Endodermal cell (in vitro differentiated cells): ENCODE measurements at regions not wholly inside any gene's neighbourhood (a gene's known extent, or its start where the extent isn't known, plus 50 kb on each side); places are given as distances from the start of the nearest gene placed in this dataset.

Experiments
- DNase-seq: peaks from one replicate; pipeline ENCODE4 v3.0.0-alpha.2; 2017
- H3K27ac ChIP-seq: 2 replicates; pipeline ENCODE4 v1.5.1; 2013; ENCODE audit warnings: mild to moderate bottlenecking, low read depth, low read length, moderate library complexity
- H3K27me3 ChIP-seq: 2 replicates; pipeline ENCODE4 v1.6.1; 2013; ENCODE audit warnings: mild to moderate bottlenecking, low read length, moderate library complexity; ENCODE audit not compliant: insufficient read depth, control insufficient read depth, poor library complexity, severe bottlenecking
- H3K36me3 ChIP-seq: 2 replicates; pipeline ENCODE4 v1.7.0; 2013; ENCODE audit warnings: mild to moderate bottlenecking, low read length, moderate library complexity; ENCODE audit not compliant: control insufficient read depth, insufficient read depth
- H3K4me1 ChIP-seq: one replicate; pipeline ENCODE4 v1.7.0; 2013; ENCODE audit warnings: low read length; ENCODE audit not compliant: control insufficient read depth, insufficient read depth
- H3K4me3 ChIP-seq: 2 replicates; pipeline ENCODE4 v1.5.1; 2013; ENCODE audit warnings: mild to moderate bottlenecking, low read length, moderate library complexity
- H3K9ac ChIP-seq: 2 replicates; pipeline ENCODE4 v1.6.1; 2013; ENCODE audit warnings: mild to moderate bottlenecking, low read length, moderate library complexity; ENCODE audit not compliant: poor library complexity, severe bottlenecking; ENCODE audit errors: extremely low read depth
- H3K9me3 ChIP-seq: 2 replicates; pipeline ENCODE4 v1.6.1; 2013; ENCODE audit warnings: mild to moderate bottlenecking, low read length, moderate library complexity; ENCODE audit not compliant: control insufficient read depth
- H3K27ac Mint-ChIP-seq: 2 replicates; pipeline ENCODE4 v1.8.0; 2020; ENCODE audit warnings: mixed read lengths
- H3K27me3 Mint-ChIP-seq: 2 replicates; pipeline ENCODE4 v1.8.0; 2021; ENCODE audit warnings: mild to moderate bottlenecking, mixed read lengths; ENCODE audit not compliant: insufficient read depth
- H3K36me3 Mint-ChIP-seq: 2 replicates; pipeline ENCODE4 v1.8.0; 2020; ENCODE audit warnings: low read depth, mixed read lengths
- H3K4me1 Mint-ChIP-seq: 2 replicates; pipeline ENCODE4 v1.8.0; 2020; ENCODE audit warnings: mixed read lengths
- H3K4me3 Mint-ChIP-seq: 2 replicates; pipeline ENCODE4 v1.8.0; 2020; ENCODE audit warnings: mild to moderate bottlenecking, moderate library complexity, mixed read lengths
- H3K9me3 Mint-ChIP-seq: 2 replicates; pipeline ENCODE4 v1.8.0; 2020; ENCODE audit warnings: mild to moderate bottlenecking, mixed read lengths
- CTCF ChIP-seq: fragments of 200-600 bp; sonication (generic); conservative IDR thresholded peaks from 2 replicates; pipeline ENCODE4 v1.5.0; 2021; ENCODE audit warnings: antibody characterized with exemption, mild to moderate bottlenecking
- WGBS, 2 experiments: methylation state at CpG; one replicate each; pipeline versions ENCODE4 v1.1.5 to v1.1.7; 2013; ENCODE audit warnings: missing lambda C conversion rate in 2 of 2, mixed read lengths in 1 of 2; ENCODE audit not compliant: insufficient coverage in 1 of 2, insufficient read length in 1 of 2; 5-methylcytosine and 5-hydroxymethylcytosine counted together

GRCh38 chr1:38403667-38404066 lies 357.1 kb upstream of the POU3F1 start:
- Histone ChIP-seq H3K27me3 (no peaks in the 10 kb centered on the region), H3K4me3 (no peak overlapping the region), H3K27ac (no peak overlapping the region), H3K36me3 (no peaks in the 10 kb centered on the region), H3K9me3 (peaks cover 47% of the 10 kb centered on the region), H3K9ac (no peak overlapping the region), H3K4me1 (no peaks in the 10 kb centered on the region)
- no peak overlapping the region for H3K4me3 Mint-ChIP-seq
- H3K36me3 Mint-ChIP-seq = peaks cover 24% of the 10 kb centered on the region
- no peaks in the 10 kb centered on the region for H3K4me1 Mint-ChIP-seq
- H3K27ac Mint-ChIP-seq = no peak overlapping the region
- H3K9me3 Mint-ChIP-seq = peaks cover 55% of the 10 kb centered on the region
- H3K27me3 Mint-ChIP-seq = no peaks in the 10 kb centered on the region
- TF ChIP-seq CTCF = peak; percentile 35
- peak; percentile 56 for DNase-seq
- 94% methylated on average over 2 of the region's 2 CpGs; no CpG with 5 or more reads in 1 of the 2 experiments for WGBS, 2 experiments

GRCh38 chr1:38402230-38402815 lies 355.7 kb upstream of the POU3F1 start:
- H3K9ac ChIP-seq = no peak overlapping the region
- WGBS, 2 experiments = 63% methylated on average over 2 of the region's 2 CpGs; no CpG with 5 or more reads in 1 of the 2 experiments

GRCh38 chr1:38396606-38397005 lies 350.0 kb upstream of the POU3F1 start:
- Mint-ChIP-seq H3K9me3 (peaks cover 26% of the 10 kb centered on the region), H3K36me3 (peaks cover 7% of the 10 kb centered on the region), H3K27ac (no peak overlapping the region), H3K27me3 (no peaks in the 10 kb centered on the region), H3K4me3 (no peak overlapping the region), H3K4me1 (peaks cover 20% of the 10 kb centered on the region)
- Histone ChIP-seq H3K4me1 (no peaks in the 10 kb centered on the region), H3K9me3 (peaks cover 31% of the 10 kb centered on the region), H3K36me3 (no peaks in the 10 kb centered on the region), H3K27me3 (no peaks in the 10 kb centered on the region), H3K9ac (no peak overlapping the region), H3K27ac (no peak overlapping the region), H3K4me3 (no peak overlapping the region)
- DNase-seq = no peak
- 88% methylated on average over 1 of the region's 1 CpG; no CpG with 5 or more reads in 1 of the 2 experiments for WGBS, 2 experiments
- no peak for TF ChIP-seq CTCF

More at GRCh38 chr1:38402230-38402815, 355.7 kb upstream of the POU3F1 start:
- H3K9me3 ChIP-seq = peaks cover 50% of the 10 kb centered on the region
- no peak overlapping the region for H3K4me3 ChIP-seq
- no peak overlapping the region for H3K27ac ChIP-seq
- no peak for DNase-seq
- Mint-ChIP-seq H3K4me3 (no peak overlapping the region), H3K36me3 (peaks cover 19% of the 10 kb centered on the region), H3K27me3 (no peaks in the 10 kb centered on the region), H3K4me1 (no peaks in the 10 kb centered on the region), H3K9me3 (peaks cover 46% of the 10 kb centered on the region), H3K27ac (no peak overlapping the region)
- TF ChIP-seq CTCF = no peak
- H3K4me1 ChIP-seq = no peaks in the 10 kb centered on the region
- no peaks in the 10 kb centered on the region for H3K36me3 ChIP-seq
- no peaks in the 10 kb centered on the region for H3K27me3 ChIP-seq
